H9 (cell line): ENCODE measurements at regions not wholly inside any gene's neighbourhood (a gene's known extent, or its start where the extent isn't known, plus 50 kb on each side); places are given as distances from the start of the nearest gene placed in this dataset.

Source experiments
- DNase-seq: peaks from one replicate; pipeline ENCODE4 v3.0.0-alpha.2; 2017
- H2AFZ ChIP-seq: one replicate; pipeline ENCODE4 v1.6.1; 2013; ENCODE audit warnings: mild to moderate bottlenecking, low read length, control low read depth, moderate library complexity
- H2AK5ac ChIP-seq: 2 replicates; pipeline ENCODE4 v1.6.1; 2013; ENCODE audit warnings: low read length, control low read depth, mixed read lengths; ENCODE audit not compliant: insufficient read length
- H2BK120ac ChIP-seq: one replicate; pipeline ENCODE4 v1.6.1; 2013; ENCODE audit warnings: low read depth, mild to moderate bottlenecking, low read length, control low read depth, inconsistent platforms; ENCODE audit not compliant: poor library complexity, severe bottlenecking
- H2BK12ac ChIP-seq: 2 replicates; pipeline ENCODE4 v1.6.1; 2013; ENCODE audit warnings: low read length, control low read depth, mixed read lengths, low read depth; ENCODE audit not compliant: insufficient read length
- H2BK15ac ChIP-seq: 2 replicates; pipeline ENCODE4 v1.6.1; 2013; ENCODE audit warnings: low read depth, low read length, control low read depth
- H2BK20ac ChIP-seq: one replicate; pipeline ENCODE4 v1.6.1; 2013; ENCODE audit warnings: low read depth, mild to moderate bottlenecking, low read length, control low read depth, inconsistent platforms; ENCODE audit not compliant: poor library complexity, severe bottlenecking
- H2BK5ac ChIP-seq: 2 replicates; pipeline ENCODE4 v1.6.1; 2013; ENCODE audit warnings: low read length, control low read depth, mixed read lengths; ENCODE audit not compliant: insufficient read length
- H3K14ac ChIP-seq: 2 replicates; pipeline ENCODE4 v1.6.1; 2013; ENCODE audit warnings: low read length, control low read depth; ENCODE audit not compliant: insufficient read depth
- H3K18ac ChIP-seq: 2 replicates; pipeline ENCODE4 v1.6.1; 2013; ENCODE audit warnings: low read depth, mild to moderate bottlenecking, mixed read lengths, low read length, control low read depth; ENCODE audit not compliant: insufficient read length
- H3K23ac ChIP-seq: 2 replicates; pipeline ENCODE4 v1.6.1; 2013; ENCODE audit warnings: low read length, control low read depth, mixed read lengths, low read depth; ENCODE audit not compliant: insufficient read length
- H3K23me2 ChIP-seq: 2 replicates; pipeline ENCODE4 v1.6.1; 2013; ENCODE audit warnings: low read depth, mild to moderate bottlenecking, mixed read lengths, low read length, control low read depth; ENCODE audit not compliant: insufficient read length, poor library complexity, severe bottlenecking
- H3K27ac ChIP-seq: 2 replicates; pipeline ENCODE4 v1.5.1; 2013; ENCODE audit warnings: low read length, control low read depth, mixed read lengths, low read depth; ENCODE audit not compliant: insufficient read length
- H3K27me3 ChIP-seq: 2 replicates; pipeline ENCODE4 v1.6.1; 2013; ENCODE audit warnings: low read length, control low read depth, inconsistent platforms; ENCODE audit not compliant: insufficient read depth
- H3K4ac ChIP-seq: 2 replicates; pipeline ENCODE4 v1.6.1; 2013; ENCODE audit warnings: low read depth, mild to moderate bottlenecking, control low read depth, inconsistent platforms, low read length, moderate library complexity
- H3K4me1 ChIP-seq: 2 replicates; pipeline ENCODE4 v1.6.1; 2013; ENCODE audit warnings: low read length, control low read depth, inconsistent platforms; ENCODE audit not compliant: insufficient read depth
- H3K4me2 ChIP-seq: 2 replicates; pipeline ENCODE4 v1.6.1; 2013; ENCODE audit warnings: low read length, control low read depth, mixed read lengths; ENCODE audit not compliant: insufficient read length, insufficient read depth
- H3K56ac ChIP-seq: 2 replicates; pipeline ENCODE4 v1.6.1; 2013; ENCODE audit warnings: low read depth, mild to moderate bottlenecking, mixed read lengths, low read length, control low read depth; ENCODE audit not compliant: insufficient read length
- H3K79me1 ChIP-seq: 2 replicates; pipeline ENCODE4 v1.6.1; 2013; ENCODE audit warnings: low read depth, mild to moderate bottlenecking, moderate library complexity, low read length, control low read depth, inconsistent platforms; ENCODE audit not compliant: insufficient read depth, poor library complexity, severe bottlenecking
- H3K79me2 ChIP-seq: 2 replicates; pipeline ENCODE4 v1.6.1; 2013; ENCODE audit warnings: low read length, control low read depth, inconsistent platforms; ENCODE audit not compliant: insufficient read depth
- H3K9ac ChIP-seq: 2 replicates; pipeline ENCODE4 v1.6.1; 2013; ENCODE audit warnings: low read length, control low read depth, mixed read lengths; ENCODE audit not compliant: insufficient read length; ENCODE audit errors: extremely low read depth
- H3K9me3 ChIP-seq: one replicate; pipeline ENCODE4 v1.6.1; 2013; ENCODE audit warnings: low read depth, low read length, inconsistent platforms; ENCODE audit not compliant: control insufficient read depth
- H3T11ph ChIP-seq: one replicate; pipeline ENCODE4 v1.6.1; 2013; ENCODE audit warnings: mild to moderate bottlenecking, low read length, control low read depth, inconsistent platforms
- H4K20me1 ChIP-seq: one replicate; pipeline ENCODE4 v1.6.1; 2013; ENCODE audit not compliant: control insufficient read depth, insufficient read length, insufficient read depth
- H4K5ac ChIP-seq: 2 replicates; pipeline ENCODE4 v1.6.1; 2013; ENCODE audit warnings: low read depth, mild to moderate bottlenecking, mixed read lengths, low read length, control low read depth; ENCODE audit not compliant: insufficient read length
- H4K8ac ChIP-seq: replicated peaks from 2 replicates; pipeline ENCODE4 v1.6.1; 2013; ENCODE audit warnings: low read length, control low read depth, mixed read lengths, low read depth; ENCODE audit not compliant: insufficient read length
- H4K91ac ChIP-seq: 2 replicates; pipeline ENCODE4 v1.6.1; 2013; ENCODE audit warnings: low read depth, mild to moderate bottlenecking, moderate library complexity, mixed read lengths, low read length, control low read depth; ENCODE audit not compliant: insufficient read length
- H3K27ac Mint-ChIP-seq, 3 experiments: 2 replicates in 2 of 3; 3 replicates in 1 of 3; pipeline ENCODE4 v1.8.0; 2020 to 2021; ENCODE audit warnings: mixed read lengths in 3 of 3, mild to moderate bottlenecking in 1 of 3, moderate library complexity in 1 of 3
- H3K27me3 Mint-ChIP-seq: 2 replicates; pipeline ENCODE4 v1.8.0; 2021; ENCODE audit warnings: low read depth, mild to moderate bottlenecking, moderate library complexity, mixed read lengths
- H3K36me3 Mint-ChIP-seq, 3 experiments: 2 replicates in 2 of 3; 3 replicates in 1 of 3; pipeline ENCODE4 v1.8.0; 2020 to 2021; ENCODE audit warnings: low read depth in 3 of 3, mixed read lengths in 3 of 3; ENCODE audit not compliant: insufficient read depth in 1 of 3
- H3K4me1 Mint-ChIP-seq, 2 experiments: 2 replicates each; pipeline ENCODE4 v1.8.0; 2020; ENCODE audit warnings: mixed read lengths in 2 of 2
- H3K4me3 Mint-ChIP-seq, 2 experiments: 2 replicates in 1 of 2; 3 replicates in 1 of 2; pipeline ENCODE4 v1.8.0; 2020 to 2021; ENCODE audit warnings: mild to moderate bottlenecking in 2 of 2, mixed read lengths in 2 of 2, moderate library complexity in 1 of 2
- H3K9me3 Mint-ChIP-seq, 2 experiments: 2 replicates in 1 of 2; 3 replicates in 1 of 2; pipeline ENCODE4 v1.8.0; 2020; ENCODE audit warnings: mild to moderate bottlenecking in 2 of 2, mixed read lengths in 2 of 2, moderate library complexity in 1 of 2
- CTCF ChIP-seq: fragments of 200-600 bp; sonication (generic); conservative IDR thresholded peaks from 3 replicates; pipeline ENCODE4 v1.8.0; 2021; ENCODE audit warnings: antibody characterized with exemption, mild to moderate bottlenecking
- WGBS: extraction: QIAGEN DNeasy Blood & Tissue Kit; methylation state at CpG from one replicate; pipeline ENCODE4 v1.1.7; 2013; ENCODE audit warnings: missing lambda C conversion rate, low lambda C conversion rate, mixed read lengths; ENCODE audit not compliant: insufficient read length; ENCODE audit errors: extremely low coverage; 5-methylcytosine and 5-hydroxymethylcytosine counted together

- no peak for TF ChIP-seq CTCF
- no peak overlapping the region for H2BK120ac ChIP-seq
- no peak overlapping the region for H3K4me2 ChIP-seq
- no peak overlapping the region for H4K91ac ChIP-seq
- H3K36me3 Mint-ChIP-seq = peaks cover 0 to 8% (median 7%) of the 10 kb centered on the region in 3 experiments; a peak in 3 of 7 replicates
- H2BK20ac ChIP-seq = no peak overlapping the region
- H3K27me3 Mint-ChIP-seq = no peaks in the 10 kb centered on the region
- H3K23me2 ChIP-seq = no peaks in the 10 kb centered on the region
- H4K5ac ChIP-seq = no peak overlapping the region
- no peak overlapping the region for H2AK5ac ChIP-seq
- H3K27ac Mint-ChIP-seq = no peak overlapping the region
- H2BK12ac ChIP-seq = no peak overlapping the region
- H4K8ac ChIP-seq = no peak overlapping the region
- H3K27ac ChIP-seq = no peak overlapping the region
- no peaks in the 10 kb centered on the region for H3K9me3 ChIP-seq
- no peak overlapping the region for H2BK5ac ChIP-seq
- H3K4me1 ChIP-seq = no peaks in the 10 kb centered on the region
- peaks cover 4 to 11% of the 10 kb centered on the region in 2 experiments; a peak in 4 of 5 replicates for H3K9me3 Mint-ChIP-seq
- no peaks in the 10 kb centered on the region for H3K79me2 ChIP-seq
- no peaks in the 10 kb centered on the region for H3K79me1 ChIP-seq
- WGBS = no CpG with 5 or more reads among the region's 2 CpGs
- H3K27me3 ChIP-seq = no peaks in the 10 kb centered on the region
- H3K4me1 Mint-ChIP-seq = no peaks in the 10 kb centered on the region
- H3K4ac ChIP-seq = no peak overlapping the region
- no peak overlapping the region for H3T11ph ChIP-seq
- no peak overlapping the region for H3K4me3 Mint-ChIP-seq
- no peak for DNase-seq
- no peaks in the 10 kb centered on the region for H4K20me1 ChIP-seq
- no peak overlapping the region for H3K23ac ChIP-seq
- no peak overlapping the region for H3K14ac ChIP-seq
- H3K56ac ChIP-seq = no peak overlapping the region
- H2AFZ ChIP-seq = no peak overlapping the region
- no peak overlapping the region for H2BK15ac ChIP-seq
- no peak overlapping the region for H3K18ac ChIP-seq
- no peak overlapping the region for H3K9ac ChIP-seq
Observed at GRCh38 chr11:23755076-23755475, 741.8 kb upstream of the LUZP2 start.
